GM10248 (cell line): ENCODE measurements at regions not wholly inside any gene's neighbourhood (a gene's known extent, or its start where the extent isn't known, plus 50 kb on each side); places are given as distances from the start of the nearest gene placed in this dataset.

Source experiments
- CTCF ChIA-PET: fragments of 300-600 bp; sonication (Branson Sonifier 250); formaldehyde crosslinking; extraction: SDS; loops from one replicate; lab custom pipeline; 2021; ENCODE audit warnings: antibody characterized with exemption; lab: Yijun Ruan, JAX
- POLR2A ChIA-PET: fragments of 350-650 bp; sonication (Branson Sonifier 250); formaldehyde crosslinking; extraction: SDS; loops from one replicate; lab custom pipeline; 2020; ENCODE audit warnings: antibody characterized with exemption; lab: Yijun Ruan, JAX
- DNase-seq: peaks from one replicate; pipeline ENCODE4 v3.0.0; 2012; ENCODE audit errors: extremely low spot score
- TF ChIP-seq, protein P1 (sequence below): IDR thresholded peaks from 2 replicates; pipeline ENCODE4 v1.5.1; 2012; ENCODE audit warnings: mild to moderate bottlenecking, low read depth; ENCODE audit errors: extremely low read depth, missing control alignments, control extremely low read depth

DNA sequence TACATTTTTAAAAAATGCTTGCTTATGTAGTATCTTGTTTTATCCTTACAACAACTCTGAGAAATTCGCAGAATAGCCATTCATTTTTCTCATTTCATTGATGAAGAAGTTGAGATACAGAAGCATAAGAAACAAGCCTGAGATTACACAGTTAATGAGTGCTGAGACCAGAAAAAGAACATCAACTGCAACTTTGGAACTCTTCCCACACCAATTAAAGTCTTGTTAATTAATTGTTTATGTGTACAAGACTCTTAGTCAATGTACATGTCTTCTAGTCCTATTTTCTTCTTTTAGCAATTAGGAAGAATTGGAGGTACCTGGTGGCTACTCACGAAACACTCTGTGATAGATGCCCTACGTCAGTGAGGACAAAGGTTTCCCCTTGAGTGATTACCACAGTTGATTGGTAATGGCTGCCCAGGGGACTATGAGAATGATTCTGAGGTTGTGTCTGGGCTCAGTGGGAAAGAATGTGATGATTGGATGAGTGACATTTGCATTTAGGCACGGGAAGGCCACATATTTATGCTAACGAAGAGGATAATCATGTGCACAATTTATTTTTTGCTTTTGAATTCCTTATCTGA is 187.4 kb upstream of the KCNK2 start:
- POLR2A ChIA-PET: no interaction called here
- CTCF ChIA-PET: no interaction called here
- TF ChIP-seq, protein P1, sequence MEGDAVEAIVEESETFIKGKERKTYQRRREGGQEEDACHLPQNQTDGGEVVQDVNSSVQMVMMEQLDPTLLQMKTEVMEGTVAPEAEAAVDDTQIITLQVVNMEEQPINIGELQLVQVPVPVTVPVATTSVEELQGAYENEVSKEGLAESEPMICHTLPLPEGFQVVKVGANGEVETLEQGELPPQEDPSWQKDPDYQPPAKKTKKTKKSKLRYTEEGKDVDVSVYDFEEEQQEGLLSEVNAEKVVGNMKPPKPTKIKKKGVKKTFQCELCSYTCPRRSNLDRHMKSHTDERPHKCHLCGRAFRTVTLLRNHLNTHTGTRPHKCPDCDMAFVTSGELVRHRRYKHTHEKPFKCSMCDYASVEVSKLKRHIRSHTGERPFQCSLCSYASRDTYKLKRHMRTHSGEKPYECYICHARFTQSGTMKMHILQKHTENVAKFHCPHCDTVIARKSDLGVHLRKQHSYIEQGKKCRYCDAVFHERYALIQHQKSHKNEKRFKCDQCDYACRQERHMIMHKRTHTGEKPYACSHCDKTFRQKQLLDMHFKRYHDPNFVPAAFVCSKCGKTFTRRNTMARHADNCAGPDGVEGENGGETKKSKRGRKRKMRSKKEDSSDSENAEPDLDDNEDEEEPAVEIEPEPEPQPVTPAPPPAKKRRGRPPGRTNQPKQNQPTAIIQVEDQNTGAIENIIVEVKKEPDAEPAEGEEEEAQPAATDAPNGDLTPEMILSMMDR: no peak
- DNase-seq: no peak

DNA sequence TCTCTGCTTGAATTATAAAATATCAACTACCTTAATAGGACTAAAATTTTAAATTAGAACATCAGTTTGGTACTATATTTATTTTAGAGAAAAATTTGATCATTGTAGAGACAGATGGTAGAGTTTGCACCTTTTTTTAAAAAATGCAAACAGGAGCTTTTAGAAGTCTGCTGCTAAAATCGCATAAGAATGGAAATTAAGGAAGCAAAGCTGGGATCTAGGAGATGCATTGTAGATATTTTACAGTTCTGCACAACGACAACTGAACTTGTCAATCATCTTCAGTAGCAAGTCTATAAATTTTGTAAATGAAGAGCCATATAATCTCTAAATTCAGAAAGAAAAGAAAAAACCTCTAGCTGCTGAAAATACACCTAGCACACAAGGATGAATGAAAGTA is 185.6 kb upstream of the KCNK2 start:
- ChIA-PET CTCF (interaction anchor here (1.6 kb wide), 1 partner anchor 15 kb away, joined by 6 read pairs; no protein-coding TSS in a partner anchor), POLR2A (no interaction called here)
- DNase-seq: no peak
- TF ChIP-seq, protein P1: no peak

DNA sequence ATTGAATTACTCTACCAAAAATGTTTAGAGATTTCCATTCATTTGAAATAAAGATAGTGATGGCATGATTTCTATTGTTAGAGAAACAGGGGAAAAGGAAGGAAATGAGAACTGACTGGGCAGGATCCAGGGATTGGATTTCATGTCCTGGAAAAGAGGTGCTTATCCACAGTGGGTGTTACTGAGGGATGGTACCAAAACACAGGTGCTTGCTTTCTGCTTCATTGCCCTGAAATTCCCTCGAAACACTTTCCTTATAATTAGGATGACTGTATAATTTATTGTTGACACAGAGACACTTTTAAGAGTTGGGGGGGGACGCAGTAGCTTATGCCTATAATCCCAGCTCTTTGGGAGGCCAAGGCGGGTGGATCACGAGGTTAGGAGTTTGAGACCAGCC is 185.0 kb upstream of the KCNK2 start:
- no peak for DNase-seq
- CTCF ChIA-PET: interaction anchor here (0.8 to 1.6 kb wide), 2 partner anchors 11 to 14 kb away, joined by 3 to 6 read pairs; no protein-coding TSS in a partner anchor
- POLR2A ChIA-PET: no interaction called here
- TF ChIP-seq, protein P1: no peak

DNA sequence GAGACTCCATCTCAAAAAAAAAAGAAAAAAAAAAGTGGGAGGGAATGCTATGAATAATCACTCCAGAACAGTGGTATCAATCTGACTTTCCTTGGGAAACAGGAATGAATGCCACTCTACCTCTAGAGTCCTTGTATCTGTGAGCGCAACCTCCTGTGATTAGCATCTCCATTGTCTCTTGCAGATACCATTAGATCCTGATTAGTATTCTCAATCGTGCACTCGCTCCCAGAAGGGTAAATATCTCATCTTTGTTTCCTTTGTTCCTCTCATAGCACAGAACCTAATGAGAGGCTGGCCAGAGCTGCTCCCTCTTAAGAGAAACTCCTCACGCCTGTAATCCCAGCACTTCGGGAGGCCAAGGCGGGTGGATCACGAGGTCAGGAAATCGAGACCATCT is 184.4 kb upstream of the KCNK2 start:
- DNase-seq: no peak
- TF ChIP-seq, protein P1: no peak
- ChIA-PET POLR2A (no interaction called here), CTCF (interaction anchor here (0.8 to 1.2 kb wide), 3 partner anchors 10 to 12 kb away, joined by 3 read pairs; no protein-coding TSS in a partner anchor)

DNA sequence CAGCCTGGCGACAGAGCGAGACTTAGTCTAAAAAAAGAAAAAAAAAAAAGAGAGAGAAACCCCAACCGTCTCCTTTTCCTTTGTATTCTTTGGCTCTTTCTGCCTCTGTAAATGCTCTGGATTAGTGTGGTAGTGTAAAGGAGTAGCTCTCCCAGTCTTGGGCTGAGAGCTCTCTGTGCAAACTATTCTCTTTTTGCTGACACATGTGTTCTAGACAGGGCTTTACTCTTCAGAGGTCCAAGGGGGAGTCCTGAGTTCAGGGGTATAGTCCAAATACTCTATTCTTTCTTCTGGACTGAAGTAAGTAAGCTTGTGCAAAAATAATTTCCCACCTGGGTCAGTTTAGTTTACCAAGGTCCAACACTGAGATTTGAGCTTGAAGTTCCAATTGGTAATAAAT is 183.8 kb upstream of the KCNK2 start:
- DNase-seq: no peak
- POLR2A ChIA-PET: no interaction called here
- TF ChIP-seq, protein P1: no peak
- CTCF ChIA-PET: interaction anchor here (0.8 to 1.2 kb wide), 3 partner anchors 9 to 11 kb away, joined by 3 to 4 read pairs (median 3); no protein-coding TSS in a partner anchor

DNA sequence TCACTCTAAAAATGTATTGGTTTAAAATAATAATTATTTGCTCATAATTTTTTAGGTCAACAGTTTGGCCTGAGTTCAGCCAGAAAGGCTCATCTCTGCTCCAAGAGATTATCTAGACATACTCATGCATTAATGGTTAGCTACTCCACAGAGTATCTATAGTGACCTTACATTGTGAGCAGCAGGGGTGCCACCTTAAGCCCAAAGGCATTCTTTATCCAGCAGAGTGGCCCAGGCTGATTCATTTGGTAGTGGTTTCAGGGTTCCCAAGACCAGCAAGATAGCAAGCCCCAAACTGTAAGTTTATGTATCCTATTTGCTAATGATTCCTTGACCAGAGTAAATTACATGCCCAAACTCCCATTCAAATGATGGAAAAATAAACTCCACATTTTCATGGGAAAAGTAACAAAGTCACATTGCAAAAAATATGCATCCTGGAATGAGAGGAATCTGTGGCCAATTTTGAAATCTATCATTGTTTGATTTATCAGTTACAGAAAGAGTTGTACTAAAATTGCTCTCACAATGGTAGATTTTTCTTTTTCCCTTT is 182.6 kb upstream of the KCNK2 start:
- CTCF ChIA-PET: interaction anchor here (1.2 kb wide), 1 partner anchor 23 kb away, joined by 3 read pairs; no protein-coding TSS in a partner anchor
- no peak for DNase-seq
- TF ChIP-seq, protein P1: no peak
- POLR2A ChIA-PET: no interaction called here
